Smooth muscle cell (in vitro differentiated cells): ENCODE measurements at regions not wholly inside any gene's neighbourhood (a gene's known extent, or its start where the extent isn't known, plus 50 kb on each side); places are given as distances from the start of the nearest gene placed in this dataset.

ENCODE experiments used
- DNase-seq: peaks from one replicate; lab custom pipeline; 2025; ENCODE audit not compliant: unreplicated experiment; lab: John Stamatoyannopoulos, UW
- H2AFZ ChIP-seq: fragments of 200-600 bp; sonication (generic); 2 replicates; pipeline ENCODE4 v1.6.0; 2016; ENCODE audit warnings: antibody characterized with exemption, low read depth, mild to moderate bottlenecking
- H3F3A ChIP-seq: fragments of 200-600 bp; sonication (generic); 2 replicates; pipeline ENCODE4 v1.6.0; 2017; ENCODE audit warnings: antibody characterized with exemption, low read depth
- H3K27ac ChIP-seq: fragments of 200-600 bp; sonication (generic); 2 replicates; pipeline ENCODE4 v1.5.1; 2016; ENCODE audit warnings: low read depth, mild to moderate bottlenecking
- H3K27me3 ChIP-seq: fragments of 200-600 bp; sonication (generic); 2 replicates; pipeline ENCODE4 v1.6.1; 2016; ENCODE audit warnings: low read depth, mild to moderate bottlenecking
- H3K36me3 ChIP-seq: fragments of 200-600 bp; sonication (generic); 2 replicates; pipeline ENCODE4 v1.5.1; 2016; ENCODE audit warnings: low read depth
- H3K4me1 ChIP-seq: fragments of 200-600 bp; sonication (generic); 2 replicates; pipeline ENCODE4 v1.5.1; 2016; ENCODE audit warnings: low read depth
- H3K4me2 ChIP-seq: fragments of 200-600 bp; sonication (generic); 2 replicates; pipeline ENCODE4 v1.6.0; 2016; ENCODE audit warnings: mild to moderate bottlenecking
- H3K4me3 ChIP-seq: fragments of 200-600 bp; sonication (generic); 2 replicates; pipeline ENCODE4 v1.5.1; 2016; ENCODE audit warnings: mild to moderate bottlenecking
- H3K79me2 ChIP-seq: fragments of 200-600 bp; sonication (generic); 2 replicates; pipeline ENCODE4 v1.6.0; 2016; ENCODE audit warnings: low read depth, mild to moderate bottlenecking
- H3K9ac ChIP-seq: fragments of 200-600 bp; sonication (generic); 2 replicates; pipeline ENCODE4 v1.6.0; 2016; ENCODE audit warnings: low read depth
- H3K9me3 ChIP-seq: fragments of 200-600 bp; sonication (generic); replicated peaks from 2 replicates; pipeline ENCODE4 v1.5.1; 2016; ENCODE audit warnings: low read depth
- H4K20me1 ChIP-seq: fragments of 200-600 bp; sonication (generic); 2 replicates; pipeline ENCODE4 v1.6.0; 2016; ENCODE audit warnings: low read depth
- CTCF ChIP-seq: fragments of 200-600 bp; sonication (generic); IDR thresholded peaks from 2 replicates; pipeline ENCODE4 v1.5.1; 2017; ENCODE audit warnings: borderline replicate concordance, mild to moderate bottlenecking, antibody characterized with exemption; ENCODE audit not compliant: insufficient read depth, poor library complexity, severe bottlenecking
- WGBS: methylation state at CpG from one replicate; pipeline ENCODE4 v1.1.7; 2016; ENCODE audit warnings: low lambda C conversion rate; 5-methylcytosine and 5-hydroxymethylcytosine counted together

DNA sequence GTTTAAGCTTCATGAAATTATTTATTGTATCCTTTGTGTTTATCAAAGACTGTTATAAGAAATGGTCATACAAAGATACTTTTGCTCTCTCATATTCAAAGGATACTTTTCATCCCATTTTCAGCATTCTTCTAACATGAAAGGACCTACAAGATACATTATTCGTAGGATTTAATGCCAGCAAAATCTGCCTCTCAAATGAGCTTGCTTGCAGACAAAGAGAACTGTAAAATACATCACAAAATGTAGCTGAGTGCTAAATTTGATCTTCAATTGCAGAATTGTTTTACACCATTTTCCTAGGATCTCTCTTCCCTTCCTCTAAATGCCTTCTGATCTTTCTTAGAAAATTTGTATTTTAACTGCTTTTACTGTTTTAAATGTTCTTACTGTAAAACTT lies 333.0 kb upstream of the NAV3 start:
- H3K4me2 ChIP-seq, result no peak overlapping the region
- no peak overlapping the region for H3K9ac ChIP-seq
- H3K27me3 ChIP-seq, result no peaks in the 10 kb centered on the region
- H3F3A ChIP-seq, result peaks cover 3% of the 10 kb centered on the region
- H3K79me2 ChIP-seq, result no peaks in the 10 kb centered on the region
- H3K27ac ChIP-seq, result no peak overlapping the region
- DNase-seq, result no peak
- TF ChIP-seq CTCF, result no peak
- no peaks in the 10 kb centered on the region for H3K36me3 ChIP-seq
- H3K4me1 ChIP-seq, result no peaks in the 10 kb centered on the region
- H3K4me3 ChIP-seq, result no peak overlapping the region
- no peaks in the 10 kb centered on the region for H3K9me3 ChIP-seq
- H4K20me1 ChIP-seq, result no peaks in the 10 kb centered on the region
- 73% methylated on average over 1 of the region's 1 CpG for WGBS
- no peak overlapping the region for H2AFZ ChIP-seq

DNA sequence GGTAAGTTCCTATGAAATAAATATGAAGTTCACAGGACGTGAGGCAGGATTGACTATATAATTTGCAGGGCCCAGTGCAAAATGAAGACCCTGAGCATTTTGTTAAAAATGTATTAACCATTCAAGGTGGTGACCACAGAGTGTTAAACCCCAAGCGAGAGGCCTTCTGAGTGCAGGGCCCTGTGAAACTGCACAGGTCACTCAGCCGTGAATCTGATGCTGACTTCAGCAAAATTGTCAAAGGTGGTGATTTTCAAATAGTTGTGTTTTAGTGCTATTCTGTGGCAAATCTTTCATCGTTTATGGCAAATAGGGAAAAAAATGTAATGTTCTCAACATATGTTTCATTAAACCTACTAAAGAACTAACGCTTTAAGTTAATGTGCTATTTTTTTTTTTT lies 334.0 kb upstream of the NAV3 start:
- 94% methylated on average over 5 of the region's 5 CpGs for WGBS

GRCh38 chr12:77494296-77494695 lies 336.4 kb upstream of the NAV3 start:
- 75% methylated on average over 3 of the region's 3 CpGs for WGBS
- no peaks in the 10 kb centered on the region for H3F3A ChIP-seq
- H4K20me1 ChIP-seq, result no peaks in the 10 kb centered on the region
- no peak overlapping the region for H3K4me3 ChIP-seq
- no peak for DNase-seq
- no peaks in the 10 kb centered on the region for H3K9me3 ChIP-seq
- no peaks in the 10 kb centered on the region for H3K27me3 ChIP-seq
- H2AFZ ChIP-seq, result no peak overlapping the region
- no peak overlapping the region for H3K9ac ChIP-seq
- TF ChIP-seq CTCF, result no peak
- H3K4me2 ChIP-seq, result no peak overlapping the region
- no peaks in the 10 kb centered on the region for H3K36me3 ChIP-seq
- no peaks in the 10 kb centered on the region for H3K79me2 ChIP-seq
- H3K27ac ChIP-seq, result no peak overlapping the region
- no peaks in the 10 kb centered on the region for H3K4me1 ChIP-seq

More for the DNA sequence above, 334.0 kb upstream of the NAV3 start:
- no peak for TF ChIP-seq CTCF
- H3K27ac ChIP-seq, result no peak overlapping the region
- H4K20me1 ChIP-seq, result no peaks in the 10 kb centered on the region
- no peak for DNase-seq
- H3K4me3 ChIP-seq, result no peak overlapping the region
- no peak overlapping the region for H3K4me2 ChIP-seq
- no peak overlapping the region for H2AFZ ChIP-seq
- peaks cover 3% of the 10 kb centered on the region for H3F3A ChIP-seq
- H3K9me3 ChIP-seq, result no peaks in the 10 kb centered on the region
- no peaks in the 10 kb centered on the region for H3K79me2 ChIP-seq
- no peaks in the 10 kb centered on the region for H3K36me3 ChIP-seq
- H3K4me1 ChIP-seq, result no peaks in the 10 kb centered on the region
- H3K9ac ChIP-seq, result no peak overlapping the region
- no peaks in the 10 kb centered on the region for H3K27me3 ChIP-seq

GRCh38 chr12:77493302-77494168 lies 337.2 kb upstream of the NAV3 start:
- Histone ChIP-seq H3K4me2 (no peak overlapping the region), H3K4me3 (no peak overlapping the region), H3K36me3 (no peaks in the 10 kb centered on the region), H3K9ac (no peak overlapping the region), H3K27ac (no peak overlapping the region), H3K4me1 (no peaks in the 10 kb centered on the region), H3K27me3 (no peaks in the 10 kb centered on the region), H3F3A (no peaks in the 10 kb centered on the region), H2AFZ (no peak overlapping the region), H3K79me2 (no peaks in the 10 kb centered on the region), H4K20me1 (no peaks in the 10 kb centered on the region), H3K9me3 (no peaks in the 10 kb centered on the region)
- WGBS, result 85% methylated on average over 5 of the region's 5 CpGs
- no peak for TF ChIP-seq CTCF
- no peak for DNase-seq
